Right lobe of liver (tissue), 4 donors: ENCODE measurements at regions not wholly inside any gene's neighbourhood (a gene's known extent, or its start where the extent isn't known, plus 50 kb on each side); places are given as distances from the start of the nearest gene placed in this dataset.

Experiments
- CTCF ChIP-seq, 4 donors: fragments of 200-600 bp in 3 of 4; fragments of 450-650 bp in 1 of 4; IDR thresholded peaks; one replicate each; pipeline versions ENCODE4 v1.5.1 to v1.8.0; 2016 to 2022; ENCODE audit warnings: antibody characterized with exemption in 4 of 4, mild to moderate bottlenecking in 2 of 4
- POLR2A ChIP-seq: fragments of 450-650 bp; IDR thresholded peaks from one replicate; pipeline ENCODE4 v1.6.1; 2017; ENCODE audit warnings: antibody characterized with exemption, mild to moderate bottlenecking
- donor health status: DM: no; HTN: no; CAD: no.
- donor health status: DM: no; HTN: no; CAD: no.
- donor health status: DM: no; HTN: yes; CAD: no.

- TF ChIP-seq CTCF (IDR thresholded peaks at IDR 0.05): no peak
- no peak for TF ChIP-seq POLR2A
Measured at GRCh38 chrX:77347572-77347971, 99.6 kb upstream of the FGF16 start.
